HFFc6 (cell line): ENCODE measurements at regions not wholly inside any gene's neighbourhood (a gene's known extent, or its start where the extent isn't known, plus 50 kb on each side); places are given as distances from the start of the nearest gene placed in this dataset.

Experiments
- DNase-seq: peaks from one replicate; pipeline ENCODE4 v3.0.0-alpha.2; 2018
- H3K27ac Mint-ChIP-seq: 2 replicates; pipeline ENCODE4 v1.8.0; 2020; ENCODE audit warnings: mild to moderate bottlenecking, mixed read lengths
- H3K27me3 Mint-ChIP-seq: 2 replicates; pipeline ENCODE4 v1.8.0; 2021; ENCODE audit warnings: mild to moderate bottlenecking, moderate library complexity, mixed read lengths; ENCODE audit not compliant: insufficient read depth
- H3K36me3 Mint-ChIP-seq: 2 replicates; pipeline ENCODE4 v1.8.0; 2021; ENCODE audit warnings: low read depth, mixed read lengths
- H3K4me1 Mint-ChIP-seq: 2 replicates; pipeline ENCODE4 v1.8.0; 2020; ENCODE audit warnings: low read depth, mixed read lengths
- H3K4me3 Mint-ChIP-seq: 2 replicates; pipeline ENCODE4 v1.8.0; 2020; ENCODE audit warnings: mild to moderate bottlenecking, moderate library complexity, mixed read lengths
- H3K9me3 Mint-ChIP-seq: 2 replicates; pipeline ENCODE4 v1.8.0; 2020; ENCODE audit warnings: mild to moderate bottlenecking, mixed read lengths
- TF ChIP-seq, protein P1 (sequence below): fragments of 200-600 bp; sonication (generic); IDR thresholded peaks from 2 replicates; pipeline ENCODE4 v1.5.0; 2021; ENCODE audit warnings: antibody characterized with exemption, mild to moderate bottlenecking

DNA sequence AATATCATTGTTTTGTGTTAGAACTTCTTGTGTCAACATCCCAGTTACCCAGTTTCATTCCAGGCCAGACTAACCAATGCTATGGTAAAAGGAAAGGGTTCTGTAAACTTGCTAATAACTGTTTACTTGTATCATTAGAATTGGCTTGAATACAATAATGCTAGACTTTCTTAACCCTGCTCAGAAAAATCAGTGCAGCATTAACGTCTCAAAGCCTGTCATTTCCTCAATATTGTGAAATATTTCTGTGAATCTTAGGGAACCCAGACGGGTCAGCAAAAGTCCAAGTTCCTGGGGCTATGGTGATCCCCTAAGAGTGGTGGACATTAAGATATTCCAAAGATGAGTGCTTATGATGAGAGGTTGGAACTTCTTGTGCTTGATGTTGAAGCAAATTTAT lies 541.2 kb upstream of the MAGEB18 start:
- H3K4me1 Mint-ChIP-seq: no peaks in the 10 kb centered on the region

DNA sequence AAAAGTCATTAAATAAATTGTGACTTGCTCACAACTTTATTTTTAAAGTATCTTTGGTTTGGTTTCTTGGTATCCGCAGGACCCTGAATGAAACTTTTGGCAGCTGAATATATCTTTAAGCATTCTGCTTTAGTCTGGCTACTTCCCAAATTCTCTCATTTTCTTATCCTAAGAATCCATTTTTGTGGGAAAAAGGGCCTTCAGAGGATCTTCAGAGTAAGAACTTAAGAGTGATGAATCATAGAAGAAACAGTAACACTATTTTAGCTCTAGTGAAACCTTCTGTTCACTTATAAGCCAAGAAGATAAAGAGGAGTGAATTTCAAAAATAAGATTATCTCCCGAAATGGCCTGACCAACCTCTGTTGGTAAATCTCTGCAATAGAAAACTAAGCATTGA lies 540.6 kb upstream of the MAGEB18 start:
- no peaks in the 10 kb centered on the region for H3K4me1 Mint-ChIP-seq
- H3K4me3 Mint-ChIP-seq: no peak overlapping the region
- no peak for DNase-seq
- H3K27me3 Mint-ChIP-seq: no peaks in the 10 kb centered on the region
- no peaks in the 10 kb centered on the region for H3K36me3 Mint-ChIP-seq
- peaks cover 21% of the 10 kb centered on the region for H3K9me3 Mint-ChIP-seq
- TF ChIP-seq, protein P1, sequence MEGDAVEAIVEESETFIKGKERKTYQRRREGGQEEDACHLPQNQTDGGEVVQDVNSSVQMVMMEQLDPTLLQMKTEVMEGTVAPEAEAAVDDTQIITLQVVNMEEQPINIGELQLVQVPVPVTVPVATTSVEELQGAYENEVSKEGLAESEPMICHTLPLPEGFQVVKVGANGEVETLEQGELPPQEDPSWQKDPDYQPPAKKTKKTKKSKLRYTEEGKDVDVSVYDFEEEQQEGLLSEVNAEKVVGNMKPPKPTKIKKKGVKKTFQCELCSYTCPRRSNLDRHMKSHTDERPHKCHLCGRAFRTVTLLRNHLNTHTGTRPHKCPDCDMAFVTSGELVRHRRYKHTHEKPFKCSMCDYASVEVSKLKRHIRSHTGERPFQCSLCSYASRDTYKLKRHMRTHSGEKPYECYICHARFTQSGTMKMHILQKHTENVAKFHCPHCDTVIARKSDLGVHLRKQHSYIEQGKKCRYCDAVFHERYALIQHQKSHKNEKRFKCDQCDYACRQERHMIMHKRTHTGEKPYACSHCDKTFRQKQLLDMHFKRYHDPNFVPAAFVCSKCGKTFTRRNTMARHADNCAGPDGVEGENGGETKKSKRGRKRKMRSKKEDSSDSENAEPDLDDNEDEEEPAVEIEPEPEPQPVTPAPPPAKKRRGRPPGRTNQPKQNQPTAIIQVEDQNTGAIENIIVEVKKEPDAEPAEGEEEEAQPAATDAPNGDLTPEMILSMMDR: no peak
- no peak overlapping the region for H3K27ac Mint-ChIP-seq

More for the DNA sequence above, 541.2 kb upstream of the MAGEB18 start:
- no peaks in the 10 kb centered on the region for H3K27me3 Mint-ChIP-seq
- no peak overlapping the region for H3K27ac Mint-ChIP-seq
- peaks cover 21% of the 10 kb centered on the region for H3K9me3 Mint-ChIP-seq
- no peak for DNase-seq
- no peaks in the 10 kb centered on the region for H3K36me3 Mint-ChIP-seq
- no peak overlapping the region for H3K4me3 Mint-ChIP-seq
- TF ChIP-seq, protein P1: no peak

DNA sequence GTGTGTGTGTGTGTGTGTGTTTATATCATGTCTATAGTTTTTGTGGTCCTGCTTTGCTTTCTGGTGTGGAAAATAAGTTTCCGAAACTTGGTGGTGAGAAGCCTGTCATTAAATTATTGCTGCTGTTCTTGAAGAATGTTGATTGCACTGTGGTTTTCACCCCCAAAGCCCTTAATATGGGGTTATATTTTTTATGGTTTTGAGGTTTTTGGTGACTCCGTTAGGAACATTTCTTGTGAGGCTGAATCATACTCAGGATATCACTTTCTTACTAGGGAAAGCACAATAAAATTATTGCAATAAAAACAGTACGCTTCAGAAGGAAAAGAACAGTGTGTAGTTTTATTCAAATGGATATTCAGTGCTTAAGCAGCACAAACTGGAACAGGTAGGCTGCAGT lies 539.1 kb upstream of the MAGEB18 start:
- Mint-ChIP-seq H3K4me1 (no peaks in the 10 kb centered on the region), H3K27me3 (no peaks in the 10 kb centered on the region), H3K27ac (no peak overlapping the region), H3K36me3 (no peaks in the 10 kb centered on the region), H3K9me3 (peaks cover 21% of the 10 kb centered on the region), H3K4me3 (no peak overlapping the region)
- DNase-seq: no peak
- TF ChIP-seq, protein P1: no peak

DNA sequence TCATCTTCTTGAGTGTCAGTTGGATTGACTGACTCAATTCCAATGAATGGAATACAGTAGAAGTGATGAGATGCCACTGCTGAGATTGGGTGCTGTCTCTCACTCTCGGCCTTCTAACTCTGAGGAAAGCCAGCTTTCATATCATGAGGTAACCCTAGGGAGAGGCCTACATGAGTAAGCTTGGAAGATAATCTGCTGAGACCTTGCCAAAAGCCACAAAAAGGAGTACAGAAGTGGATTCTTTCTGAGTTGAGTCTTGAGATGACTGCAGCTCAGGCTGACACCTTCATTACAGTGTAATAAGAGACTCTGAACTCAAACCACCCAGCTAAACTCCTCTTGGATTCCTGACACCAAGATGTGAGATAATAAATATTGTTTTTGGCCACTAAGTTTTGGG lies 537.4 kb upstream of the MAGEB18 start:
- H3K27ac Mint-ChIP-seq: no peak overlapping the region
- H3K9me3 Mint-ChIP-seq: peaks cover 17% of the 10 kb centered on the region
- no peaks in the 10 kb centered on the region for H3K4me1 Mint-ChIP-seq
- TF ChIP-seq, protein P1: no peak
- H3K27me3 Mint-ChIP-seq: no peaks in the 10 kb centered on the region
- no peaks in the 10 kb centered on the region for H3K36me3 Mint-ChIP-seq
- H3K4me3 Mint-ChIP-seq: no peak overlapping the region
- no peak for DNase-seq

DNA sequence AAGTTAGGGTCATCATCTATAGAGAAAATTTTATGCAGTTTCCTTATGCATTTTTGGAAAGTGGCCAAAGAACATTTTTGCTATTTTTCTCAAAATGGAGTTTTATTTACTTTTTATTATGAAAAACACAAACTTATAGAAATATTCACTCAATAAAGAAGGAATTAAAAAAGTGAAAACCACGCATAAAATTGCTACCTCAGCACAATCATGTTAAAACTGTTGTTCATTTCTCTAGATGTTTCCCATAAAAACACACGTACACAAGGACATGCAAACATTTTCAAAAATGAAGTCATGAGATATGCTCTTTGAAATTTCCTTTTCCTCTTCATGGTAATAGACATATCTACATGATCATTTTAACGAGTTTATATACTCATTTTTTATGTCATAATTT lies 536.8 kb upstream of the MAGEB18 start:
- no peak overlapping the region for H3K27ac Mint-ChIP-seq
- H3K27me3 Mint-ChIP-seq: no peaks in the 10 kb centered on the region
- DNase-seq: no peak
- H3K4me3 Mint-ChIP-seq: no peak overlapping the region
- H3K4me1 Mint-ChIP-seq: no peaks in the 10 kb centered on the region
- peaks cover 13% of the 10 kb centered on the region for H3K9me3 Mint-ChIP-seq
- no peaks in the 10 kb centered on the region for H3K36me3 Mint-ChIP-seq
- TF ChIP-seq, protein P1: no peak

DNA sequence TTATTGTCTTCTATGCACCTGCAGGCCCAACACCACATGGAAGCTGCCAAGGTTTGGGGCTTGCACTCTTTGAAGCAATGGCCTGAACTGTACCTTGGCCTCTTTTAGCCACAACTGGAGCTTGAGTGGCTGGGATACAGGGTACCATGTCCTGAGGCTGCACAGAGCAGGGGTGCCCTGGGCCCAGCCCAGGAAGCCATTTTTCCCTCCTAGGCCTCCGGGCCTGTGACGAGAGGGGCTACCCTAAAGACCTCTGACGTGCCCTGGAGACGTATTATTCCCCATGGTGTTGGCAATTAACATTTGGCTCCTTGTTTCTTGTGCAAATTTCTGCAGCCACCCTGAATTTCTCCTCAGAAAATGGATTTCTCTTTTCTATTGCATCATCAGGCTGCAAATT lies 519.9 kb upstream of the MAGEB18 start:
- H3K9me3 Mint-ChIP-seq: peaks cover 4% of the 10 kb centered on the region

More for the DNA sequence above, 519.9 kb upstream of the MAGEB18 start:
- no peak overlapping the region for H3K27ac Mint-ChIP-seq
- H3K27me3 Mint-ChIP-seq: no peaks in the 10 kb centered on the region
- H3K4me1 Mint-ChIP-seq: no peaks in the 10 kb centered on the region
- TF ChIP-seq, protein P1: no peak
- no peak for DNase-seq
- no peaks in the 10 kb centered on the region for H3K36me3 Mint-ChIP-seq
- no peak overlapping the region for H3K4me3 Mint-ChIP-seq
